Left lobe of liver (tissue), 2 donors: ENCODE measurements at regions not wholly inside any gene's neighbourhood (a gene's known extent, or its start where the extent isn't known, plus 50 kb on each side); places are given as distances from the start of the nearest gene placed in this dataset.
"Not testable (repeated sequence)": the region's sequence is repeated elsewhere in the genome, so short reads cannot be mapped to it uniquely, and the experiment has no call there.

Source experiments
- ATAC-seq: fragments of 200-7000 bp; cut with Tn5 transposase; one replicate; pipeline ENCODE4 v1.9.1; 2020; ENCODE audit warnings: mild to moderate bottlenecking, moderate library complexity
- DNase-seq: peaks from one replicate; pipeline ENCODE4 v3.0.0-alpha.2; 2020; ENCODE audit warnings: low spot score
- donor health status: DM: no; HTN: no; CAD: no; lungs with moderate emphysema.
- donor health status: DM: no; HTN: yes; CAD: no.

GRCh38 chr6:21708320-21708580, 114.7 kb downstream of the SOX4 start:
- DNase-seq (no peak), ATAC-seq (no peak)

- ATAC-seq (no peak), DNase-seq (no peak)
Observed at GRCh38 chr6:21710216-21710615, 116.7 kb downstream of the SOX4 start.

- ATAC-seq: no peak
- DNase-seq: no peak
Observed at GRCh38 chr6:21710908-21711627, 117.5 kb downstream of the SOX4 start.

- peak; percentile 75 for ATAC-seq
- no peak for DNase-seq
Observed at GRCh38 chr6:21712213-21712612, 118.7 kb downstream of the SOX4 start.

GRCh38 chr6:21713481-21713880, 119.9 kb downstream of the SOX4 start:
- DNase-seq (no peak), ATAC-seq (no peak)

GRCh38 chr6:21715180-21715579, 121.6 kb downstream of the SOX4 start:
- DNase-seq (no peak), ATAC-seq (no peak)

- ATAC-seq: no peak
- no peak for DNase-seq
Observed at GRCh38 chr6:21722510-21722909, 129.0 kb downstream of the SOX4 start.

- ATAC-seq (no peak), DNase-seq (no peak)
Observed at GRCh38 chr6:21726676-21727075, 133.1 kb downstream of the SOX4 start.

GRCh38 chr6:21728141-21728540, 134.6 kb downstream of the SOX4 start:
- DNase-seq (no peak), ATAC-seq (no peak)

- DNase-seq (no peak), ATAC-seq (no peak)
Observed at GRCh38 chr6:21729431-21729830, 135.9 kb downstream of the SOX4 start.

GRCh38 chr6:21730533-21730932, 137.0 kb downstream of the SOX4 start:
- ATAC-seq (no peak), DNase-seq (no peak)

- peak; percentile 47 for DNase-seq
Observed at GRCh38 chr6:21731411-21732031, 138.0 kb downstream of the SOX4 start.

GRCh38 chr6:21732032-21732730, 138.6 kb downstream of the SOX4 start:
- ATAC-seq, DNase-seq: not testable (repeated sequence)

More at GRCh38 chr6:21731411-21732031, 138.0 kb downstream of the SOX4 start:
- ATAC-seq: peak; percentile 80

- no peak for ATAC-seq
- no peak for DNase-seq
Observed at GRCh38 chr6:21732731-21733130, 139.2 kb downstream of the SOX4 start.

- no peak for DNase-seq
- ATAC-seq: no peak
Observed at GRCh38 chr6:21733311-21733710, 139.8 kb downstream of the SOX4 start.

GRCh38 chr6:21734204-21734603, 140.7 kb downstream of the SOX4 start:
- DNase-seq (no peak), ATAC-seq (no peak)

- ATAC-seq (peak; percentile 86), DNase-seq (peak; percentile 60)
Observed at GRCh38 chr6:21738180-21739094, 144.9 kb downstream of the SOX4 start.

- no peak for DNase-seq
- no peak for ATAC-seq
Observed at GRCh38 chr6:21739241-21739640, 145.7 kb downstream of the SOX4 start.

- DNase-seq (no peak), ATAC-seq (no peak)
Observed at GRCh38 chr6:21739838-21740237, 146.3 kb downstream of the SOX4 start.

- no peak for DNase-seq
Observed at GRCh38 chr6:21740376-21741124, 147.0 kb downstream of the SOX4 start.

More at GRCh38 chr6:21740376-21741124, 147.0 kb downstream of the SOX4 start:
- no peak for ATAC-seq
